HepG2 (cell line): ENCODE measurements at regions not wholly inside any gene's neighbourhood (a gene's known extent, or its start where the extent isn't known, plus 50 kb on each side); places are given as distances from the start of the nearest gene placed in this dataset.
A peak's percentile ranks its signal among the peaks of the same experiment; 100 is the strongest.

Source experiments
- HNRNPK ChIP-seq: fragments of 200-400 bp; formaldehyde crosslinking; IDR thresholded peaks from 2 replicates; pipeline ENCODE4 v1.6.1; 2018; ENCODE audit warnings: low read length, low read depth, moderate library complexity, mild to moderate bottlenecking; ENCODE audit not compliant: poor library complexity, severe bottlenecking
- NAIF1 ChIP-seq: sonication (generic); formaldehyde crosslinking; IDR thresholded peaks from 2 replicates; pipeline ENCODE4 v1.5.0; 2020; ENCODE audit warnings: mild to moderate bottlenecking, missing genetic modification reagents, borderline replicate concordance
- SIN3A ChIP-seq: IDR thresholded peaks from 2 replicates; pipeline ENCODE4 v1.6.1; 2011; ENCODE audit warnings: low read depth, mild to moderate bottlenecking, control low read depth, low read length, borderline replicate concordance
- SKI ChIP-seq: fragments of 450-650 bp; IDR thresholded peaks from one replicate; pipeline ENCODE4 v1.6.1; 2018; ENCODE audit warnings: mild to moderate bottlenecking; ENCODE audit not compliant: partially characterized antibody
- ZNF17 ChIP-seq: sonication (generic); formaldehyde crosslinking; IDR thresholded peaks from 2 replicates; pipeline ENCODE4 v1.5.0; 2020; ENCODE audit warnings: mild to moderate bottlenecking, missing genetic modification reagents
- ZNF256 ChIP-seq: sonication (generic); formaldehyde crosslinking; conservative IDR thresholded peaks from 2 replicates; pipeline ENCODE4 v1.4.0; 2020; ENCODE audit warnings: missing genetic modification reagents
- ZNF318 ChIP-seq: sonication (generic); formaldehyde crosslinking; IDR thresholded peaks from 2 replicates; pipeline ENCODE4 v1.4.0; 2020; ENCODE audit warnings: mild to moderate bottlenecking, missing genetic modification reagents
- ZNF652 ChIP-seq: IDR thresholded peaks from 2 replicates; pipeline ENCODE4 v1.6.1; 2016; ENCODE audit warnings: low read depth, borderline replicate concordance
- ZNF878 ChIP-seq: sonication (generic); formaldehyde crosslinking; IDR thresholded peaks from 2 replicates; pipeline ENCODE4 v1.8.1; 2023; ENCODE audit warnings: mild to moderate bottlenecking, missing genetic modification reagents, moderate library complexity
- TF ChIP-seq, protein P1 (sequence below): sonication (generic); formaldehyde crosslinking; IDR thresholded peaks from 2 replicates; pipeline ENCODE4 v1.5.0; 2020; ENCODE audit warnings: mild to moderate bottlenecking, missing genetic modification reagents, moderate library complexity
- TF ChIP-seq, protein P2 (sequence below): sonication (generic); formaldehyde crosslinking; IDR thresholded peaks from 2 replicates; pipeline ENCODE4 v1.4.0; 2020; ENCODE audit warnings: missing genetic modification reagents, borderline replicate concordance
- TF ChIP-seq, protein P3 (sequence below), 2 experiments: sonication (generic) in 1 of 2; formaldehyde crosslinking in 1 of 2; IDR thresholded peaks; 2 replicates each; pipeline versions ENCODE4 v1.4.0 to v1.6.1; 2018 to 2020; ENCODE audit warnings: missing genetic modification reagents in 2 of 2, borderline replicate concordance in 1 of 2, low read depth in 1 of 2, mild to moderate bottlenecking in 1 of 2, missing biosample characterization in 1 of 2

DNA sequence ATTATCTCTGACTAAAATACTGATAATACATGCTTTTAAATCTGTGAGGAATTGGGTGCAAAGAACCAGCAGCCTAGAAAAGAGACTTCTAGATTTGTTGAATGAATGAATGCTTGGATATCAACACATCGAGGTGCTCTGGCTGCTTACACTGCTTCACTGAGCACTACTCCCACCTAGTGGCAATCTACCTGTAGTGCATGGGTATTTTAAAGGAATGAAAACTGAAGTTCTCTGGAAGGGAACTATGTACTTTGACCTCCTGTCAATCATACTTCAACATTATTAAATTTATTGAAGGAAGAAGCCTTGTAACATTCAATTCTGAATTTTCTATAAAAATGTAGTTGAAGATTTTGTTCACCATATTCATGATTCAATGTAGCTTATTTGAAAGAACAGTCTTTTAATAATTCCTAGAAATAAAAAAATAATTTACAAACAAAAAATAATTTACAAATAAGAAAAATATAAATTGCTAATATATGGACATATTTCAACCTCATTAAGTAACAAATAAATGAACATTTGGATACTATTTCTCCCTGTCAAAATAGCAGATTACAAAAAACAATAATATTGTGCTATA lies 111.2 kb upstream of the MMS22L start (continued):
- no peak for TF ChIP-seq ZNF652 (CRISPR knock-in tag)
- TF ChIP-seq, protein P1, sequence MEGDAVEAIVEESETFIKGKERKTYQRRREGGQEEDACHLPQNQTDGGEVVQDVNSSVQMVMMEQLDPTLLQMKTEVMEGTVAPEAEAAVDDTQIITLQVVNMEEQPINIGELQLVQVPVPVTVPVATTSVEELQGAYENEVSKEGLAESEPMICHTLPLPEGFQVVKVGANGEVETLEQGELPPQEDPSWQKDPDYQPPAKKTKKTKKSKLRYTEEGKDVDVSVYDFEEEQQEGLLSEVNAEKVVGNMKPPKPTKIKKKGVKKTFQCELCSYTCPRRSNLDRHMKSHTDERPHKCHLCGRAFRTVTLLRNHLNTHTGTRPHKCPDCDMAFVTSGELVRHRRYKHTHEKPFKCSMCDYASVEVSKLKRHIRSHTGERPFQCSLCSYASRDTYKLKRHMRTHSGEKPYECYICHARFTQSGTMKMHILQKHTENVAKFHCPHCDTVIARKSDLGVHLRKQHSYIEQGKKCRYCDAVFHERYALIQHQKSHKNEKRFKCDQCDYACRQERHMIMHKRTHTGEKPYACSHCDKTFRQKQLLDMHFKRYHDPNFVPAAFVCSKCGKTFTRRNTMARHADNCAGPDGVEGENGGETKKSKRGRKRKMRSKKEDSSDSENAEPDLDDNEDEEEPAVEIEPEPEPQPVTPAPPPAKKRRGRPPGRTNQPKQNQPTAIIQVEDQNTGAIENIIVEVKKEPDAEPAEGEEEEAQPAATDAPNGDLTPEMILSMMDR (CRISPR knock-in tag) = peak; percentile 85
- TF ChIP-seq, protein P2, sequence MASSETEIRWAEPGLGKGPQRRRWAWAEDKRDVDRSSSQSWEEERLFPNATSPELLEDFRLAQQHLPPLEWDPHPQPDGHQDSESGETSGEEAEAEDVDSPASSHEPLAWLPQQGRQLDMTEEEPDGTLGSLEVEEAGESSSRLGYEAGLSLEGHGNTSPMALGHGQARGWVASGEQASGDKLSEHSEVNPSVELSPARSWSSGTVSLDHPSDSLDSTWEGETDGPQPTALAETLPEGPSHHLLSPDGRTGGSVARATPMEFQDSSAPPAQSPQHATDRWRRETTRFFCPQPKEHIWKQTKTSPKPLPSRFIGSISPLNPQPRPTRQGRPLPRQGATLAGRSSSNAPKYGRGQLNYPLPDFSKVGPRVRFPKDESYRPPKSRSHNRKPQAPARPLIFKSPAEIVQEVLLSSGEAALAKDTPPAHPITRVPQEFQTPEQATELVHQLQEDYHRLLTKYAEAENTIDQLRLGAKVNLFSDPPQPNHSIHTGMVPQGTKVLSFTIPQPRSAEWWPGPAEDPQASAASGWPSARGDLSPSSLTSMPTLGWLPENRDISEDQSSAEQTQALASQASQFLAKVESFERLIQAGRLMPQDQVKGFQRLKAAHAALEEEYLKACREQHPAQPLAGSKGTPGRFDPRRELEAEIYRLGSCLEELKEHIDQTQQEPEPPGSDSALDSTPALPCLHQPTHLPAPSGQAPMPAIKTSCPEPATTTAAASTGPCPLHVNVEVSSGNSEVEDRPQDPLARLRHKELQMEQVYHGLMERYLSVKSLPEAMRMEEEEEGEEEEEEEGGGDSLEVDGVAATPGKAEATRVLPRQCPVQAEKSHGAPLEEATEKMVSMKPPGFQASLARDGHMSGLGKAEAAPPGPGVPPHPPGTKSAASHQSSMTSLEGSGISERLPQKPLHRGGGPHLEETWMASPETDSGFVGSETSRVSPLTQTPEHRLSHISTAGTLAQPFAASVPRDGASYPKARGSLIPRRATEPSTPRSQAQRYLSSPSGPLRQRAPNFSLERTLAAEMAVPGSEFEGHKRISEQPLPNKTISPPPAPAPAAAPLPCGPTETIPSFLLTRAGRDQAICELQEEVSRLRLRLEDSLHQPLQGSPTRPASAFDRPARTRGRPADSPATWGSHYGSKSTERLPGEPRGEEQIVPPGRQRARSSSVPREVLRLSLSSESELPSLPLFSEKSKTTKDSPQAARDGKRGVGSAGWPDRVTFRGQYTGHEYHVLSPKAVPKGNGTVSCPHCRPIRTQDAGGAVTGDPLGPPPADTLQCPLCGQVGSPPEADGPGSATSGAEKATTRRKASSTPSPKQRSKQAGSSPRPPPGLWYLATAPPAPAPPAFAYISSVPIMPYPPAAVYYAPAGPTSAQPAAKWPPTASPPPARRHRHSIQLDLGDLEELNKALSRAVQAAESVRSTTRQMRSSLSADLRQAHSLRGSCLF = no peak
- TF ChIP-seq ZNF878 (CRISPR knock-in tag) = no peak
- no peak for TF ChIP-seq SKI
- TF ChIP-seq ZNF17 = no peak
- no peak for TF ChIP-seq ZNF256
- TF ChIP-seq SIN3A = no peak
- TF ChIP-seq, protein P3, sequence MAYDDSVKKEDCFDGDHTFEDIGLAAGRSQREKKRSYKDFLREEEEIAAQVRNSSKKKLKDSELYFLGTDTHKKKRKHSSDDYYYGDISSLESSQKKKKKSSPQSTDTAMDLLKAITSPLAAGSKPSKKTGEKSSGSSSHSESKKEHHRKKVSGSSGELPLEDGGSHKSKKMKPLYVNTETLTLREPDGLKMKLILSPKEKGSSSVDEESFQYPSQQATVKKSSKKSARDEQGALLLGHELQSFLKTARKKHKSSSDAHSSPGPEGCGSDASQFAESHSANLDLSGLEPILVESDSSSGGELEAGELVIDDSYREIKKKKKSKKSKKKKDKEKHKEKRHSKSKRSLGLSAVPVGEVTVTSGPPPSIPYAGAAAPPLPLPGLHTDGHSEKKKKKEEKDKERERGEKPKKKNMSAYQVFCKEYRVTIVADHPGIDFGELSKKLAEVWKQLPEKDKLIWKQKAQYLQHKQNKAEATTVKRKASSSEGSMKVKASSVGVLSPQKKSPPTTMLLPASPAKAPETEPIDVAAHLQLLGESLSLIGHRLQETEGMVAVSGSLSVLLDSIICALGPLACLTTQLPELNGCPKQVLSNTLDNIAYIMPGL (CRISPR knock-in tag; IDR thresholded peaks at IDR 0.05; ENCODE audit: borderline replicate concordance in 1 of 2, low read depth in 1 of 2) = no peak
- no peak for TF ChIP-seq ZNF318 (CRISPR knock-in tag)
- no peak for TF ChIP-seq NAIF1 (CRISPR knock-in tag)
- no peak for TF ChIP-seq HNRNPK
